ENCODE measurements at regions not wholly inside any gene's neighbourhood (a gene's known extent, or its start where the extent isn't known, plus 50 kb on each side); places are given as distances from the start of the nearest gene placed in this dataset.

DNA sequence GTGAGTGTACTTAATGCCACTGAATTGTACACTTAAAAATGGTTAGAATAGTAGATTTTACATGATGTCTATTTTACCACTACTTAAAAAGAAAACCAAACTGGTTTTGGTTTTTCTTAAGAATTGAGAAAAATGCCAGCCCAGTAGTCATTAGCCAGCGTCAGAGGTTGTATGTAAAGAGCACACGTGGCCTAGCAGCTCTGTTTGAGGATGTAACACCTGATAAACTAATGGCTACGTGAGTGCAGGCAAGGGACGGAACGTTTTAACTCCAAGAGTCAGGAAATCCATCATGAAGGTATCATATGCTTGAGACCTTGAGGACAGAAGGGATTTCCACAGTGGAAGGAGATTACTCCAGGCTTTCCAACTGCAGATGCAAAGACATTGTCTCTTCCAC, 223.7 kb downstream of the MRPL39 start (continued):
- TF ChIP-seq, protein P1, sequence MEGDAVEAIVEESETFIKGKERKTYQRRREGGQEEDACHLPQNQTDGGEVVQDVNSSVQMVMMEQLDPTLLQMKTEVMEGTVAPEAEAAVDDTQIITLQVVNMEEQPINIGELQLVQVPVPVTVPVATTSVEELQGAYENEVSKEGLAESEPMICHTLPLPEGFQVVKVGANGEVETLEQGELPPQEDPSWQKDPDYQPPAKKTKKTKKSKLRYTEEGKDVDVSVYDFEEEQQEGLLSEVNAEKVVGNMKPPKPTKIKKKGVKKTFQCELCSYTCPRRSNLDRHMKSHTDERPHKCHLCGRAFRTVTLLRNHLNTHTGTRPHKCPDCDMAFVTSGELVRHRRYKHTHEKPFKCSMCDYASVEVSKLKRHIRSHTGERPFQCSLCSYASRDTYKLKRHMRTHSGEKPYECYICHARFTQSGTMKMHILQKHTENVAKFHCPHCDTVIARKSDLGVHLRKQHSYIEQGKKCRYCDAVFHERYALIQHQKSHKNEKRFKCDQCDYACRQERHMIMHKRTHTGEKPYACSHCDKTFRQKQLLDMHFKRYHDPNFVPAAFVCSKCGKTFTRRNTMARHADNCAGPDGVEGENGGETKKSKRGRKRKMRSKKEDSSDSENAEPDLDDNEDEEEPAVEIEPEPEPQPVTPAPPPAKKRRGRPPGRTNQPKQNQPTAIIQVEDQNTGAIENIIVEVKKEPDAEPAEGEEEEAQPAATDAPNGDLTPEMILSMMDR (IDR thresholded peaks at IDR 0.05; ENCODE audit: low read depth, low read length, missing input control): no peak
- TF ChIP-seq HNF4G (IDR thresholded peaks at IDR 0.05) (no peak), RAD21 (IDR thresholded peaks at IDR 0.05) (no peak)

- Histone ChIP-seq H3K4me3 (ENCODE audit: low read depth in 1 of 3, low read length in 3 of 3) (no peak overlapping the region), H3K9ac (ENCODE audit: low read depth in 1 of 2, low read length in 2 of 2) (no peak overlapping the region), H3K27me3 (ENCODE audit: control insufficient read depth in 4 of 4, insufficient read depth in 4 of 4, low read length in 3 of 4) (peaks cover 0 to 9% (median 0%) of the 10 kb centered on the region in 4 donors), H3K9me3 (ENCODE audit: control insufficient read depth in 4 of 4, low read length in 3 of 4) (no peaks in the 10 kb centered on the region), H3K27ac (ENCODE audit: low read depth in 1 of 2, low read length in 2 of 2) (no peak overlapping the region), H3K4me1 (ENCODE audit: control insufficient read depth in 4 of 4, insufficient read depth in 4 of 4, low read length in 3 of 4) (no peaks in the 10 kb centered on the region), H3K36me3 (ENCODE audit: control insufficient read depth in 4 of 4, insufficient read depth in 3 of 4, low read depth in 1 of 4, low read length in 3 of 4) (no peaks in the 10 kb centered on the region)
- 79% methylated on average over 6 of the region's 6 CpGs for WGBS
- TF ChIP-seq, protein P2, sequence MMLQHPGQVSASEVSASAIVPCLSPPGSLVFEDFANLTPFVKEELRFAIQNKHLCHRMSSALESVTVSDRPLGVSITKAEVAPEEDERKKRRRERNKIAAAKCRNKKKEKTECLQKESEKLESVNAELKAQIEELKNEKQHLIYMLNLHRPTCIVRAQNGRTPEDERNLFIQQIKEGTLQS (IDR thresholded peaks at IDR 0.05): no peak
- no peak for TF ChIP-seq JUND (IDR thresholded peaks at IDR 0.05)
- TF ChIP-seq, protein P3, sequence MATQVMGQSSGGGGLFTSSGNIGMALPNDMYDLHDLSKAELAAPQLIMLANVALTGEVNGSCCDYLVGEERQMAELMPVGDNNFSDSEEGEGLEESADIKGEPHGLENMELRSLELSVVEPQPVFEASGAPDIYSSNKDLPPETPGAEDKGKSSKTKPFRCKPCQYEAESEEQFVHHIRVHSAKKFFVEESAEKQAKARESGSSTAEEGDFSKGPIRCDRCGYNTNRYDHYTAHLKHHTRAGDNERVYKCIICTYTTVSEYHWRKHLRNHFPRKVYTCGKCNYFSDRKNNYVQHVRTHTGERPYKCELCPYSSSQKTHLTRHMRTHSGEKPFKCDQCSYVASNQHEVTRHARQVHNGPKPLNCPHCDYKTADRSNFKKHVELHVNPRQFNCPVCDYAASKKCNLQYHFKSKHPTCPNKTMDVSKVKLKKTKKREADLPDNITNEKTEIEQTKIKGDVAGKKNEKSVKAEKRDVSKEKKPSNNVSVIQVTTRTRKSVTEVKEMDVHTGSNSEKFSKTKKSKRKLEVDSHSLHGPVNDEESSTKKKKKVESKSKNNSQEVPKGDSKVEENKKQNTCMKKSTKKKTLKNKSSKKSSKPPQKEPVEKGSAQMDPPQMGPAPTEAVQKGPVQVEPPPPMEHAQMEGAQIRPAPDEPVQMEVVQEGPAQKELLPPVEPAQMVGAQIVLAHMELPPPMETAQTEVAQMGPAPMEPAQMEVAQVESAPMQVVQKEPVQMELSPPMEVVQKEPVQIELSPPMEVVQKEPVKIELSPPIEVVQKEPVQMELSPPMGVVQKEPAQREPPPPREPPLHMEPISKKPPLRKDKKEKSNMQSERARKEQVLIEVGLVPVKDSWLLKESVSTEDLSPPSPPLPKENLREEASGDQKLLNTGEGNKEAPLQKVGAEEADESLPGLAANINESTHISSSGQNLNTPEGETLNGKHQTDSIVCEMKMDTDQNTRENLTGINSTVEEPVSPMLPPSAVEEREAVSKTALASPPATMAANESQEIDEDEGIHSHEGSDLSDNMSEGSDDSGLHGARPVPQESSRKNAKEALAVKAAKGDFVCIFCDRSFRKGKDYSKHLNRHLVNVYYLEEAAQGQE (IDR thresholded peaks at IDR 0.05): no peak
- no peak for TF ChIP-seq RAD21 (IDR thresholded peaks at IDR 0.05)
- TF ChIP-seq GABPA (IDR thresholded peaks at IDR 0.05 in 1 of 2, conservative IDR thresholded peaks at IDR 0.05 in 1 of 2): no peak
- TF ChIP-seq ZBTB33 (IDR thresholded peaks at IDR 0.05): no peak
- TF ChIP-seq FOXA1 (IDR thresholded peaks at IDR 0.05): no peak
- no peak for DNase-seq (ENCODE audit: low spot score)
Measured at GRCh38 chr21:25381936-25382452, 225.3 kb downstream of the MRPL39 start.

- H3K27me3 ChIP-seq (ENCODE audit: control insufficient read depth in 4 of 4, insufficient read depth in 4 of 4, low read length in 3 of 4): peaks cover 0 to 8% (median 0%) of the 10 kb centered on the region in 4 donors
- 61% methylated on average over 1 of the region's 1 CpG for WGBS
- TF ChIP-seq, protein P1 (IDR thresholded peaks at IDR 0.05; ENCODE audit: low read depth, low read length, missing input control): no peak
- no peak for TF ChIP-seq FOXA2 (IDR thresholded peaks at IDR 0.05)
- no peak for TF ChIP-seq NR2F2 (IDR thresholded peaks at IDR 0.05)
- no peak for TF ChIP-seq ZBTB33 (IDR thresholded peaks at IDR 0.05)
- TF ChIP-seq, protein P3 (IDR thresholded peaks at IDR 0.05): no peak
- TF ChIP-seq RAD21 (IDR thresholded peaks at IDR 0.05): no peak
- no peak for TF ChIP-seq HNF4G (IDR thresholded peaks at IDR 0.05)
- no peak for TF ChIP-seq GABPA (IDR thresholded peaks at IDR 0.05 in 1 of 2, conservative IDR thresholded peaks at IDR 0.05 in 1 of 2)
- no peak for TF ChIP-seq MAX (IDR thresholded peaks at IDR 0.05)
Measured at GRCh38 chr21:25375675-25376074, 231.6 kb downstream of the MRPL39 start.

More at GRCh38 chr21:25375675-25376074, 231.6 kb downstream of the MRPL39 start:
- Histone ChIP-seq H3K27ac (ENCODE audit: low read depth in 1 of 2, low read length in 2 of 2) (no peak overlapping the region), H3K4me1 (ENCODE audit: control insufficient read depth in 4 of 4, insufficient read depth in 4 of 4, low read length in 3 of 4) (no peaks in the 10 kb centered on the region), H3K4me3 (ENCODE audit: low read depth in 1 of 3, low read length in 3 of 3) (no peak overlapping the region), H3K9ac (ENCODE audit: low read depth in 1 of 2, low read length in 2 of 2) (no peak overlapping the region), H3K36me3 (ENCODE audit: control insufficient read depth in 4 of 4, insufficient read depth in 3 of 4, low read depth in 1 of 4, low read length in 3 of 4) (no peaks in the 10 kb centered on the region), H3K9me3 (ENCODE audit: control insufficient read depth in 4 of 4, low read length in 3 of 4) (no peaks in the 10 kb centered on the region)
- DNase-seq (ENCODE audit: low spot score): no peak
